ENCODE measurements at regions not wholly inside any gene's neighbourhood (a gene's known extent, or its start where the extent isn't known, plus 50 kb on each side); places are given as distances from the start of the nearest gene placed in this dataset.

DNA sequence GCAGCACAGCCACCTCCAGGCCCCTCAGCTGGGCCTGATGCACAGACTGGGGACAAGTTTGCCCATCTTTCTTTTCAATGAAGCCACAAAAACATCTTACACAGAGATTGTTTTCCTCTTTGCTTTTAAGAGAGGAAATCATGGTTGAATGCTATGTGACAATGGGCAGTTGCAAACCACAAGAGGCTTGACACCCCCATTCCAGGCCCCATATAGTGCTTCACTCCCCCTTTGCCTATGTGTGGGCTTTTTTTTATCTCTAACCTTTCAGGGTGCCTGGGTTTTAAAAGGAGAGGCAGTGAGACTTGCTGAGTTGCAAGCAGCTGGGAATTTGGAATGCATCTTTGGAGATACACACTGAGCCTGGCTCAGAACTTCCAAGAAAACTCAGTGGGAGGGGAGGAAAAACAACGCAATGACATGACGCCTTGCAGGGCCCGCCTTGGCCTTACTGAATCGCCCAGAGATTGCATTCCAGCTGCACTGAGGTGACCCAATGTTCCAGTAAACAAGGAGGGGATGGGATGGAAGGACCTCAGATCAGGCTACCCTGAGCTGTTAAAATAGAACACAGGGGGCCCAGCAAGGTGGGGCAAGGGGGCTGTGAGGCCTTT, 145.2 kb upstream of the ZNF648 start:
- ChIA-PET CTCF (ENCODE audit: low intra/inter-chr PET ratio) (no interaction called here), POLR2A (interaction anchor here (0.6 to 2.4 kb wide), 3 partner anchors 10 to 1411 kb away, joined by 3 to 6 read pairs (median 4); no protein-coding TSS in a partner anchor)
- no peak overlapping the region for H3K27ac ChIP-seq (ENCODE audit: extremely low read depth, low read depth, low read length)
- no peaks in the 10 kb centered on the region for H3K9me1 ChIP-seq (ENCODE audit: control insufficient read depth, insufficient read depth, low read length)
- no peak overlapping the region for H3K9ac ChIP-seq (ENCODE audit: insufficient read depth in 1 of 2, low read depth in 2 of 2, low read length in 2 of 2)
- H4K20me1 ChIP-seq (replicated peaks; ENCODE audit: control insufficient read depth, insufficient read depth, low read length), result no peaks in the 10 kb centered on the region
- H3K36me3 ChIP-seq (ENCODE audit: control insufficient read depth, insufficient read depth, low read length), result no peaks in the 10 kb centered on the region
- intact Hi-C loops (cut with micrococcal nuclease) (no loop called here), in situ Hi-C loops (cut with MboI) (no loop called here)
- WGBS (ENCODE audit: insufficient coverage, low coverage, missing lambda C conversion rate), result 22% methylated on average over 4 of the region's 4 CpGs
- ATAC-seq, result peak; percentile 22
- DNase-seq (ENCODE audit: extremely low read depth in 1 of 4, low spot score in 3 of 4), result peak in 1 of 4 experiments; percentile 37
- H3K79me2 ChIP-seq (ENCODE audit: control insufficient read depth, insufficient read depth, low read length), result no peaks in the 10 kb centered on the region
- H3K4me1 ChIP-seq (replicated peaks in 1 of 2; ENCODE audit: control insufficient read depth in 2 of 2, insufficient read depth in 2 of 2, low read length in 2 of 2), result peaks cover 4 to 5% of the 10 kb centered on the region in 2 experiments; a peak in 2 of 5 replicates
- no peak overlapping the region for H3K4me3 ChIP-seq
- H3K4me2 ChIP-seq (ENCODE audit: insufficient read depth, low read length), result no peak overlapping the region
- no TSS peak for BruUV-seq (replicated peaks)
- no peaks in the 10 kb centered on the region for H3K9me3 ChIP-seq (replicated peaks; ENCODE audit: control insufficient read depth, insufficient read depth, low read depth, low read length)
- no peaks in the 10 kb centered on the region for H3K27me3 ChIP-seq (ENCODE audit: control insufficient read depth in 2 of 2, insufficient read depth in 2 of 2, low read length in 2 of 2)
- FAIRE-seq, result no peak
- H2AFZ ChIP-seq (ENCODE audit: low read depth, low read length), result peak overlapping the region; percentile 3; the same call in 1 of the 2 replicates
- TF ChIP-seq, protein P1, sequence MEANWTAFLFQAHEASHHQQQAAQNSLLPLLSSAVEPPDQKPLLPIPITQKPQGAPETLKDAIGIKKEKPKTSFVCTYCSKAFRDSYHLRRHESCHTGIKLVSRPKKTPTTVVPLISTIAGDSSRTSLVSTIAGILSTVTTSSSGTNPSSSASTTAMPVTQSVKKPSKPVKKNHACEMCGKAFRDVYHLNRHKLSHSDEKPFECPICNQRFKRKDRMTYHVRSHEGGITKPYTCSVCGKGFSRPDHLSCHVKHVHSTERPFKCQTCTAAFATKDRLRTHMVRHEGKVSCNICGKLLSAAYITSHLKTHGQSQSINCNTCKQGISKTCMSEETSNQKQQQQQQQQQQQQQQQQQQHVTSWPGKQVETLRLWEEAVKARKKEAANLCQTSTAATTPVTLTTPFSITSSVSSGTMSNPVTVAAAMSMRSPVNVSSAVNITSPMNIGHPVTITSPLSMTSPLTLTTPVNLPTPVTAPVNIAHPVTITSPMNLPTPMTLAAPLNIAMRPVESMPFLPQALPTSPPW (CRISPR knock-in tag; IDR thresholded peaks at IDR 0.05), result peak; percentile 70
- TF ChIP-seq DMBX1 (CRISPR knock-in tag; IDR thresholded peaks at IDR 0.05; ENCODE audit: borderline replicate concordance) (no peak), CAMTA2 (CRISPR knock-in tag; conservative IDR thresholded peaks at IDR 0.05) (no peak), FIP1L1 (IDR thresholded peaks at IDR 0.05; ENCODE audit: low read depth, low read length, poor library complexity, severe bottlenecking) (no peak), EWSR1 (IDR thresholded peaks at IDR 0.05; ENCODE audit: borderline replicate concordance, low read depth, partially characterized antibody) (no peak), SREBF1 (IDR thresholded peaks at IDR 0.05; ENCODE audit: borderline replicate concordance, low read depth, low read length) (no peak), TEAD4 (IDR thresholded peaks at IDR 0.05; ENCODE audit: low read length) (peak; percentile 13; the same call in 1 of the 2 replicates), TEAD4 (CRISPR knock-in tag; IDR thresholded peaks at IDR 0.05; ENCODE audit: borderline replicate concordance) (no peak), TCF3 (CRISPR knock-in tag; IDR thresholded peaks at IDR 0.05) (peak; percentile 45; the same call in 1 of the 2 replicates), EHMT2 (IDR thresholded peaks at IDR 0.05) (no peak), CBFA2T3 (IDR thresholded peaks at IDR 0.05) (peak; percentile 72), FOXO4 (CRISPR knock-in tag; IDR thresholded peaks at IDR 0.05) (no peak), KLF16 (IDR thresholded peaks at IDR 0.05) (peak; percentile 22; the same call in 1 of the 2 replicates), EGR1 (conservative IDR thresholded peaks at IDR 0.05) (peak; percentile 35; the same call in 1 of the 2 replicates), U2AF1 (optimal IDR thresholded peaks at IDR 0.05; ENCODE audit: low read depth, low read length) (no peak), ZNF696 (CRISPR knock-in tag; conservative IDR thresholded peaks at IDR 0.05) (no peak), ZNF584 (CRISPR knock-in tag; IDR thresholded peaks at IDR 0.05; ENCODE audit: low read depth) (no peak), FOXJ2 (tag; IDR thresholded peaks at IDR 0.05) (no peak), USF1 (CRISPR knock-in tag; IDR thresholded peaks at IDR 0.05) (no peak), EP400 (IDR thresholded peaks at IDR 0.05) (no peak), DPF2 (IDR thresholded peaks at IDR 0.05) (no peak)

Data from K562 (cell line).